GM19328 (cell line): ENCODE measurements at regions not wholly inside any gene's neighbourhood (a gene's known extent, or its start where the extent isn't known, plus 50 kb on each side); places are given as distances from the start of the nearest gene placed in this dataset.

Source experiments
- ATAC-seq: cut with Tn5 transposase; IDR thresholded peaks from one replicate; pipeline ENCODE4 v1.9.1; 2021; ENCODE audit warnings: mild to moderate bottlenecking, moderate library complexity; ENCODE audit not compliant: unreplicated experiment

GRCh38 chr20:52289956-52290565 is 98.5 kb upstream of the ZFP64 start:
- ATAC-seq, result no peak

- no peak for ATAC-seq
Observed at GRCh38 chr20:52280407-52280806, 88.8 kb upstream of the ZFP64 start.

GRCh38 chr20:52279706-52280105 is 88.1 kb upstream of the ZFP64 start:
- no peak for ATAC-seq

- no peak for ATAC-seq
Observed at GRCh38 chr20:52275181-52275691, 83.7 kb upstream of the ZFP64 start.

- ATAC-seq, result no peak
Observed at GRCh38 chr20:52270696-52271095, 79.1 kb upstream of the ZFP64 start.

- no peak for ATAC-seq
Observed at GRCh38 chr20:52270001-52270606, 78.5 kb upstream of the ZFP64 start.

GRCh38 chr20:52269321-52269720 is 77.7 kb upstream of the ZFP64 start:
- ATAC-seq, result no peak

GRCh38 chr20:52268184-52268749 is 76.7 kb upstream of the ZFP64 start:
- no peak for ATAC-seq

- ATAC-seq, result no peak
Observed at GRCh38 chr20:52267418-52267817, 75.8 kb upstream of the ZFP64 start.

- ATAC-seq, result no peak
Observed at GRCh38 chr20:52263757-52264156, 72.2 kb upstream of the ZFP64 start.

GRCh38 chr20:52261792-52262191 is 70.2 kb upstream of the ZFP64 start:
- no peak for ATAC-seq

- ATAC-seq, result no peak
Observed at GRCh38 chr20:52259295-52259694, 67.7 kb upstream of the ZFP64 start.

- no peak for ATAC-seq
Observed at GRCh38 chr20:52256454-52256853, 64.9 kb upstream of the ZFP64 start.

- no peak for ATAC-seq
Observed at GRCh38 chr20:52252664-52253063, 61.1 kb upstream of the ZFP64 start.

- no peak for ATAC-seq
Observed at GRCh38 chr20:52251827-52252226, 60.2 kb upstream of the ZFP64 start.

- ATAC-seq, result no peak
Observed at GRCh38 chr20:52251136-52251700, 59.6 kb upstream of the ZFP64 start.

- ATAC-seq, result no peak
Observed at GRCh38 chr20:52247548-52247947, 56.0 kb upstream of the ZFP64 start.

GRCh38 chr20:52246366-52246765 is 54.8 kb upstream of the ZFP64 start:
- no peak for ATAC-seq

GRCh38 chr20:52244702-52245101 is 53.1 kb upstream of the ZFP64 start:
- ATAC-seq, result no peak

GRCh38 chr20:52242237-52243230 is 51.0 kb upstream of the ZFP64 start:
- no peak for ATAC-seq
